GM12878 (cell line): ENCODE measurements at regions not wholly inside any gene's neighbourhood (a gene's known extent, or its start where the extent isn't known, plus 50 kb on each side); places are given as distances from the start of the nearest gene placed in this dataset.

Experiments
- EP300 ChIP-seq, 2 experiments: fragments of 150-350 bp in 1 of 2; IDR thresholded peaks; 2 replicates each; pipeline ENCODE4 v1.6.1; 2011 to 2012; ENCODE audit warnings: low read depth in 2 of 2, low read length in 2 of 2, borderline replicate concordance in 1 of 2, improper control_type of control experiment in 1 of 2, inconsistent platforms in 1 of 2; ENCODE audit not compliant: control insufficient read depth in 1 of 2
- EZH2 ChIP-seq: IDR thresholded peaks from 2 replicates; pipeline ENCODE4 v1.6.1; 2012; ENCODE audit warnings: low read depth, mild to moderate bottlenecking, control low read depth, inconsistent platforms, low read length, borderline replicate concordance; ENCODE audit not compliant: control insufficient read depth
- POLR2AphosphoS5 ChIP-seq: IDR thresholded peaks from 2 replicates; pipeline ENCODE4 v1.6.1; 2011; ENCODE audit warnings: mild to moderate bottlenecking, low read length, inconsistent platforms
- RAD21 ChIP-seq: IDR thresholded peaks from 2 replicates; pipeline ENCODE4 v1.6.1; 2011; ENCODE audit warnings: mild to moderate bottlenecking, low read depth, low read length, moderate library complexity; ENCODE audit not compliant: insufficient read depth
- SMAD1 ChIP-seq: fragments of 450-650 bp; IDR thresholded peaks from 2 replicates; pipeline ENCODE4 v1.6.1; 2018; ENCODE audit warnings: mild to moderate bottlenecking, low read depth; ENCODE audit not compliant: partially characterized antibody
- TF ChIP-seq, protein P1 (sequence below), 3 experiments: IDR thresholded peaks in 2 of 3; conservative IDR thresholded peaks in 1 of 3; 2 replicates each; pipeline ENCODE4 v1.5.1; 2011; ENCODE audit warnings: low read depth in 3 of 3, low read length in 3 of 3, mild to moderate bottlenecking in 3 of 3, control low read depth in 2 of 3, moderate library complexity in 2 of 3, inconsistent platforms in 1 of 3, mixed read lengths in 1 of 3; ENCODE audit not compliant: control insufficient read depth in 2 of 3, insufficient read depth in 1 of 3; ENCODE audit errors: extremely low read depth in 1 of 3
- TF ChIP-seq, protein P2 (sequence below): IDR thresholded peaks from 2 replicates; pipeline ENCODE4 v1.6.1; 2011; ENCODE audit warnings: low read depth, mild to moderate bottlenecking, low read length, moderate library complexity, borderline replicate concordance; ENCODE audit errors: extremely low read depth

DNA sequence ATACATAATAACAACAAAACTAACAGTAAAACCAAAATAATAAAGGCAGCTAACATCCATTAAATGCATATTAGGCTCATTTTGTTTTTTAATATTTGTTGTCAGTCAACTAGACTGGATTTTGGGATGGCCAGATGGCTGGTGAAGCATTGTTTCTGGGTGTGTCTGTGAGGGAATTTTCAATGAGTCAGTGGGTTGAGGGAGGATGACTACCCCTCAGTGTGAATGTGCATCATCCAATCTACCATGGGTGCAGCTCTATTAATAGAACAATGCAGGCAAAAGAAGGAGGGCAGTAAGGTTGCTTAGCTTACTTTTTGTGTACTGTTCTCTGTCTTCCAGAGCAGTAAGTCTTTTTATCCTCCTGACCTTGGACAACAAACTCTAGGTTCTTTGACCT is 484.2 kb upstream of the HS3ST1 start:
- TF ChIP-seq POLR2AphosphoS5 (no peak), EP300 (IDR thresholded peaks at IDR 0.05; ENCODE audit: borderline replicate concordance in 1 of 2, control insufficient read depth in 1 of 2, low read depth in 2 of 2, low read length in 2 of 2) (no peak), RAD21 (no peak), EZH2 (no peak), SMAD1 (no peak)
- TF ChIP-seq, protein P1, sequence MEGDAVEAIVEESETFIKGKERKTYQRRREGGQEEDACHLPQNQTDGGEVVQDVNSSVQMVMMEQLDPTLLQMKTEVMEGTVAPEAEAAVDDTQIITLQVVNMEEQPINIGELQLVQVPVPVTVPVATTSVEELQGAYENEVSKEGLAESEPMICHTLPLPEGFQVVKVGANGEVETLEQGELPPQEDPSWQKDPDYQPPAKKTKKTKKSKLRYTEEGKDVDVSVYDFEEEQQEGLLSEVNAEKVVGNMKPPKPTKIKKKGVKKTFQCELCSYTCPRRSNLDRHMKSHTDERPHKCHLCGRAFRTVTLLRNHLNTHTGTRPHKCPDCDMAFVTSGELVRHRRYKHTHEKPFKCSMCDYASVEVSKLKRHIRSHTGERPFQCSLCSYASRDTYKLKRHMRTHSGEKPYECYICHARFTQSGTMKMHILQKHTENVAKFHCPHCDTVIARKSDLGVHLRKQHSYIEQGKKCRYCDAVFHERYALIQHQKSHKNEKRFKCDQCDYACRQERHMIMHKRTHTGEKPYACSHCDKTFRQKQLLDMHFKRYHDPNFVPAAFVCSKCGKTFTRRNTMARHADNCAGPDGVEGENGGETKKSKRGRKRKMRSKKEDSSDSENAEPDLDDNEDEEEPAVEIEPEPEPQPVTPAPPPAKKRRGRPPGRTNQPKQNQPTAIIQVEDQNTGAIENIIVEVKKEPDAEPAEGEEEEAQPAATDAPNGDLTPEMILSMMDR (IDR thresholded peaks at IDR 0.05 in 2 of 3, conservative IDR thresholded peaks at IDR 0.05 in 1 of 3; ENCODE audit: control insufficient read depth in 2 of 3, extremely low read depth in 1 of 3, insufficient read depth in 1 of 3, low read depth in 3 of 3, low read length in 3 of 3), result no peak
- TF ChIP-seq, protein P2, sequence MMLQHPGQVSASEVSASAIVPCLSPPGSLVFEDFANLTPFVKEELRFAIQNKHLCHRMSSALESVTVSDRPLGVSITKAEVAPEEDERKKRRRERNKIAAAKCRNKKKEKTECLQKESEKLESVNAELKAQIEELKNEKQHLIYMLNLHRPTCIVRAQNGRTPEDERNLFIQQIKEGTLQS, result no peak
